ENCODE measurements at regions not wholly inside any gene's neighbourhood (a gene's known extent, or its start where the extent isn't known, plus 50 kb on each side); places are given as distances from the start of the nearest gene placed in this dataset.
"Not testable (repeated sequence)": the region's sequence is repeated elsewhere in the genome, so short reads cannot be mapped to it uniquely, and the experiment has no call there.

DNA sequence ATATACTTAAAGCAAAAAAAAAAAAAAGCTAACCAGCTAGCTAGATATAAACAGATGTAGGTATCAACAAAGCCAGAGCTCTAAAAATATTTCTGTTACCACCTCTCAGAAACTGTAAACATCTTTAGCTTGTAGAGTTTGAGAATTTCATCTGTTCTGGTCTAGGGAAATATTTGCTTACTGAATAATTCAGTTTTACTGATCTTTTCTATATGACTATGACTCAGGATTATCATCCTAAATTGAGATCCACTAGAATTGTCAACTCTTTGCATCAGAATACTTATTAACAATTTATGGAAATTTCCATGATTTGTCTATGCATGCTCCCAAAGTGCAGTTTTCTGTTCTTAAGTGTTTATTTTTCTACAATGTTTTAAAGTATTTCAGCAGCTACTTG is 517.3 kb downstream of the DIPK2A start:
- H3K4me3 ChIP-seq, result no peak overlapping the region
- H3K4me1 ChIP-seq, result no peaks in the 10 kb centered on the region
- no peaks in the 10 kb centered on the region for H3K9me3 ChIP-seq
- intact Hi-C loops (cut with DNase I), result no loop called here
- DNase-seq (ENCODE audit: low spot score in 2 of 2), result no peak
- TF ChIP-seq, protein P1, sequence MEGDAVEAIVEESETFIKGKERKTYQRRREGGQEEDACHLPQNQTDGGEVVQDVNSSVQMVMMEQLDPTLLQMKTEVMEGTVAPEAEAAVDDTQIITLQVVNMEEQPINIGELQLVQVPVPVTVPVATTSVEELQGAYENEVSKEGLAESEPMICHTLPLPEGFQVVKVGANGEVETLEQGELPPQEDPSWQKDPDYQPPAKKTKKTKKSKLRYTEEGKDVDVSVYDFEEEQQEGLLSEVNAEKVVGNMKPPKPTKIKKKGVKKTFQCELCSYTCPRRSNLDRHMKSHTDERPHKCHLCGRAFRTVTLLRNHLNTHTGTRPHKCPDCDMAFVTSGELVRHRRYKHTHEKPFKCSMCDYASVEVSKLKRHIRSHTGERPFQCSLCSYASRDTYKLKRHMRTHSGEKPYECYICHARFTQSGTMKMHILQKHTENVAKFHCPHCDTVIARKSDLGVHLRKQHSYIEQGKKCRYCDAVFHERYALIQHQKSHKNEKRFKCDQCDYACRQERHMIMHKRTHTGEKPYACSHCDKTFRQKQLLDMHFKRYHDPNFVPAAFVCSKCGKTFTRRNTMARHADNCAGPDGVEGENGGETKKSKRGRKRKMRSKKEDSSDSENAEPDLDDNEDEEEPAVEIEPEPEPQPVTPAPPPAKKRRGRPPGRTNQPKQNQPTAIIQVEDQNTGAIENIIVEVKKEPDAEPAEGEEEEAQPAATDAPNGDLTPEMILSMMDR (IDR thresholded peaks at IDR 0.05), result no peak
- no peaks in the 10 kb centered on the region for H3K27me3 ChIP-seq
- H3K36me3 ChIP-seq, result no peaks in the 10 kb centered on the region
- H3K27ac ChIP-seq, result no peak overlapping the region

DNA sequence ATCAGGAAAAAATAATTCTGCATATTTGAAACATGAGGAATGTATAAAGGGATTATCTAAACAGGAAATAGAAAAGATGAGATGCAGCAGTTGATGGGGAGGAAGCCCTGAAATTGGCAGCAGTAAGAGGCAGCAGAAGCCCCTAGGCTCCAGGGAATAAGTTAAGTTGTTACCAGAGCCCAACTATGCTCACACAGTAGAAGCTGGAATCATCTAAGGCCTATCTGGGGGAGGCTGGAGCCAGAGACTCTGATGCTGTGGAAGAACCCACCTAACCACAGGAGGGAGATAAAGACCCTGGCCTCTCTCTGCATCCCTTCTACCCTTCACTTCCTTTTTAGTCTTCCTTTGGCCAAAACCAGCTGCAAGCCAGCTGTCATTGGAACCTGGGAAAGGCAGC is 519.7 kb downstream of the DIPK2A start:
- TF ChIP-seq, protein P1 (IDR thresholded peaks at IDR 0.05), result no peak
- H3K27ac ChIP-seq, result no peak overlapping the region
- no peaks in the 10 kb centered on the region for H3K9me3 ChIP-seq
- H3K36me3 ChIP-seq, result no peaks in the 10 kb centered on the region
- intact Hi-C loops (cut with DNase I), result no loop called here
- no peaks in the 10 kb centered on the region for H3K4me1 ChIP-seq
- H3K27me3 ChIP-seq, result no peaks in the 10 kb centered on the region
- DNase-seq (ENCODE audit: low spot score in 2 of 2), result no peak
- no peak overlapping the region for H3K4me3 ChIP-seq

DNA sequence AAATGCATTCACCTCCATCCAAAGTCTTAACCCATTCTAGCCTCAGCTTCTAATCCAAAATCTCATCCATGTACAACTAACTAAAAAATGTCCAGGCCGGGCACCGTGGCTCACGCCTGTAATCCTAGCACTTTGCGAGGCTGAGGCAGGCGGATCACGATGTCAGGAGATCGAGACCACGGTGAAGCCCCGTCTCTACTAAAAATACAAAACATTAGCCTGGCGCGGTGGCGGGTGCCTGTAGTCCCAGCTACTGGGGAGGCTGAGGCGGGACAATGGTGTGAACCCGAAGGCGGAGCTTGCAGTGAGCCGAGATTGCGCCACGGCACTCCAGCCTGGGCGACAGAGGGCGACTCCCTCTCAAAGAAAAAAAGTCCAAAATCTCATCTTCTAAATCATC is 523.0 kb downstream of the DIPK2A start:
- H3K27me3 ChIP-seq; H3K9me3 ChIP-seq; intact Hi-C loops (cut with DNase I); H3K4me3 ChIP-seq; H3K4me1 ChIP-seq; H3K27ac ChIP-seq; DNase-seq (ENCODE audit: low spot score in 2 of 2); H3K36me3 ChIP-seq: not testable (repeated sequence)

DNA sequence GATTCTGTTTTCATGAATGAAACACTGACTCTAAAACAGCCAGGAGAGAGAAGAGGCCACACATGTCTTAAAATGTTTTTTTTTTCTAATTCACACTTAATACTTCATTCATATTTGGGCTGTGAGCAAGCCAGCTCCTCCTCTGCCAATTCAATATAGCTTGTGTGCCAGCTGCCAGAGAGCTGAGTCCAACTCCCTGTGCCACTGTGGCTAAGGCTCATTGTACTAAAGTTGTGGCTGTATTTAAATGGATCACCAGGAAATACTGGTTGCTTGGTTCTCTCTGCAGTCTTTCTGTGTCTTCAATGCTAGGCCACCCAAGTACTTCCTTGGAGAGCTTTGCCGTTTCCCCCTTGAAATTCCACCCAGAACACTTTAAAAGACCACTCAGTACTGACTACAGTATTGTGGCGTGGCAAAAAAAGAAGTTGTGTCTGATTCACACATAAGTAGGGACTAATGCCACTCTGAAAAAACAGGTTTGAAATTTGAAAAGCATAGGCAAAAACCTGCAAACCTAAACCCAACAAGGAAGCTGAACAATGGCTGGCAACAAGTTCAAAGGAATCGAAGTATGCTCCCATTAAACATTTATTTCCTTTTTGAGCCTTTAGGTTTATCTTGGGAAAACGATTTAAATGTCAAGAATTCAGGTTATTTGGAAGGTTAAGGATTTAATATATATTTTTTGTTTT is 524.7 kb downstream of the DIPK2A start:
- TF ChIP-seq, protein P1 (IDR thresholded peaks at IDR 0.05), result no peak
- Histone ChIP-seq H3K36me3 (no peaks in the 10 kb centered on the region), H3K4me1 (no peaks in the 10 kb centered on the region), H3K9me3 (no peaks in the 10 kb centered on the region), H3K27ac (no peak overlapping the region), H3K27me3 (no peaks in the 10 kb centered on the region), H3K4me3 (no peak overlapping the region)
- DNase-seq (ENCODE audit: low spot score in 2 of 2), result no peak
- intact Hi-C loops (cut with DNase I), result no loop called here

DNA sequence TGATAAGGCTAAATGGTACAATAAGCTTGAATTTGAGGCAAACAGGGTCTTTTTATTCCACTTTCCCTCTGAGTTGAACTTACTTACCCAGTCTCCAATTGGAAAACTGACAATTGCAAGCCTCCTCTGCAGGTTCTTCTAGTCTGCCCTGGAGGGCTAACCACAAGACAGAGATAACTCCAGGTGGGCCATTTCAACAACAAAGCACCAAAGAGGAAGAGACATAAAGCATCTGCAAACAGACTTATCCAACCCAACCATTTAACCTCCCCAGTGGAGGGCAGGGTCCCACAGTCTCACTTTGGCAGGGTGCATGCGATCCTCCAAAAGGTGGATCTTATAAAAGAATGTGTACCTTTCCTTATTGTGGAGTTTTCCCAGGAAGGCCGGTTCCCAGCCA is 525.8 kb downstream of the DIPK2A start:
- Histone ChIP-seq H3K4me1 (no peaks in the 10 kb centered on the region), H3K4me3 (no peak overlapping the region), H3K27me3 (no peaks in the 10 kb centered on the region), H3K27ac (no peak overlapping the region), H3K36me3 (no peaks in the 10 kb centered on the region), H3K9me3 (no peaks in the 10 kb centered on the region)
- TF ChIP-seq, protein P1 (IDR thresholded peaks at IDR 0.05), result no peak
- DNase-seq (ENCODE audit: low spot score in 2 of 2), result no peak
- intact Hi-C loops (cut with DNase I), result no loop called here

DNA sequence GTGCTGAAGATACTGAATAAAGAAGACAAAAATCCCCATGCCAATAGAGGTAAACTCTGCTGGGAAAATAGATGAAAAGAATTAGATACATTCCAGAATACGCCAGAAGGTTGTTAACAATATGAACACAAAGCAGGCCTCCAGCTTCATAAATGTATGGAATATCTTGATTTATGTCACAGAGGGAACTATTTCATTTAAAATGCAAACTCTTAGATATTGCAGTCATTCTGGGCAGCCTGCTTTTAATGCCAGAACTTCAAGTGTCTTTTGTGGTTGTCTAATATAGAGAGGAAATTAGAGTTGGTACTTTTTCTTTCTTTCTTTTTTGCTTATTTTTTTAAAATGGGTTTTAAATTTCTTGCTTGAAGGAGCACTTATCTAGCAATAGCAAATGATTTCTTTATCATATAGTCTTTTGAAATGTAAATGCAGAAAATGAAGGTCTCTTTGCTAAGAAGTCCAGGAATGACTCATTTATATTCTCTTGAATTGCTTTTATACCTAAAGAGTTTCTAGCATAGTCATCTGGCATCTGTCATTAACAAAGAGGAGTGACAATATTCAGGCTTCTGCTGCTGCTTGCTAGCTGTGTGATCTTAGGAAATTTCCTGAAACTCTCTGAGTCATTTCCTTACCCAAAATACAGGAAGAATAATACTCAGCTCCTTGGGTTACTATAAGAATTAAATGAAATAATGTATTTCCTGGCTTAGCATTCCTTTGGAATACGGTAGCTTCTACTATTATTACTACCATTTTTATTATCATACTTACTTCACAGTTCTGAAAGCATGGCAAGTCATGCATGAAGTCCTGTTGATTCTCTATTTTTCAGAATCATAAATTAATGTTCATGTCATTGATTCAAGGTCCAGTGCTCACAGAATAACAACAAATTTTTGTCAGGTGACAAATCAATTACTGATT is 527.6 kb downstream of the DIPK2A start:
- H3K4me3 ChIP-seq, result no peak overlapping the region
- intact Hi-C loops (cut with DNase I), result no loop called here
- no peak overlapping the region for H3K27ac ChIP-seq
- TF ChIP-seq, protein P1 (IDR thresholded peaks at IDR 0.05), result no peak
- no peaks in the 10 kb centered on the region for H3K9me3 ChIP-seq
- H3K36me3 ChIP-seq, result no peaks in the 10 kb centered on the region
- H3K4me1 ChIP-seq, result no peaks in the 10 kb centered on the region
- DNase-seq (ENCODE audit: low spot score in 2 of 2), result no peak
- no peaks in the 10 kb centered on the region for H3K27me3 ChIP-seq
